HUES6 (cell line): ENCODE measurements at regions not wholly inside any gene's neighbourhood (a gene's known extent, or its start where the extent isn't known, plus 50 kb on each side); places are given as distances from the start of the nearest gene placed in this dataset.

Experiments used
- H3K27ac ChIP-seq: 2 replicates; pipeline ENCODE4 v1.7.0; 2013; ENCODE audit warnings: low read depth, mild to moderate bottlenecking, low read length, inconsistent platforms
- H3K27me3 ChIP-seq: 2 replicates; pipeline ENCODE4 v1.6.1; 2013; ENCODE audit warnings: low read length; ENCODE audit not compliant: control insufficient read depth, insufficient read depth
- H3K36me3 ChIP-seq: 2 replicates; pipeline ENCODE4 v1.6.1; 2013; ENCODE audit warnings: low read length; ENCODE audit not compliant: control insufficient read depth, insufficient read depth
- H3K4me1 ChIP-seq: 2 replicates; pipeline ENCODE4 v1.6.1; 2013; ENCODE audit warnings: low read length; ENCODE audit not compliant: control insufficient read depth, insufficient read depth
- H3K4me3 ChIP-seq: 2 replicates; pipeline ENCODE4 v1.5.1; 2013; ENCODE audit warnings: low read depth, low read length
- H3K9ac ChIP-seq: one replicate; pipeline ENCODE4 v1.6.1; 2013; ENCODE audit warnings: mild to moderate bottlenecking, low read length
- H3K9me3 ChIP-seq: 2 replicates; pipeline ENCODE4 v1.6.1; 2013; ENCODE audit warnings: low read depth, low read length; ENCODE audit not compliant: control insufficient read depth, insufficient read depth

DNA sequence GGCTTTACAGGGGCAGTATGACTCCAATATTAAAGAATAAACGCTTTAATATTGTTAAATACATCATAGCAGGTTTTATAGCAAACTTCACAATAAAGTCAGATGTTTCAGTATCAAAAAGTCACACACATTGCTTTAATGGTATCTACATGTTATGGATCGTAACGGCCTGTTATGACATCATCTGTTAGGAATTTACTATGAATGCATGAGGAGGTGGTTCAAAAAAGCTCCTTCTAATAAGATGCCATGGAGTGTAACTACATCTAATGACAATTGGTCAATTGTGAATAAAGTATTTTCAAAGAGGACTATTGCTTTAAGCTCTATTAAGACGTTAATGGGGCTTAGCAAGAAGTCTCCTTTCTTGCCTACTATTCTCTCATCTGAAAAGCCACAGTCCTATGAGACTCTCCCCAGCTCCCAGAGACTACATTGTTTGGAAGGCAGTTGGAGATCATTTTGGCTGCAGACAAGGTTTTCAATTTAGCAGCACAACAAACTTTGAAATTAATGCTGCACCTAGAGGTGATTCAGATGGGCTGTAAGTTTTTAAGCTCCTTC, 300.7 kb upstream of the MEIS1 start:
- Histone ChIP-seq H3K9ac (no peak overlapping the region), H3K4me3 (no peak overlapping the region), H3K27ac (no peak overlapping the region), H3K4me1 (peaks cover 17% of the 10 kb centered on the region), H3K27me3 (no peaks in the 10 kb centered on the region), H3K9me3 (no peaks in the 10 kb centered on the region), H3K36me3 (no peaks in the 10 kb centered on the region)

GRCh38 chr2:66127656-66128055, 307.3 kb upstream of the MEIS1 start:
- Histone ChIP-seq H3K9ac (no peak overlapping the region), H3K36me3 (no peaks in the 10 kb centered on the region), H3K4me3 (no peak overlapping the region), H3K4me1 (peaks cover 8% of the 10 kb centered on the region; the same call in 1 of the 2 replicates), H3K9me3 (no peaks in the 10 kb centered on the region), H3K27me3 (no peaks in the 10 kb centered on the region), H3K27ac (no peak overlapping the region)

- H3K9me3 ChIP-seq = no peaks in the 10 kb centered on the region
- peaks cover 8% of the 10 kb centered on the region; the same call in 1 of the 2 replicates for H3K4me1 ChIP-seq
- H3K27me3 ChIP-seq = no peaks in the 10 kb centered on the region
- H3K9ac ChIP-seq = no peak overlapping the region
- no peak overlapping the region for H3K4me3 ChIP-seq
- no peaks in the 10 kb centered on the region for H3K36me3 ChIP-seq
- no peak overlapping the region for H3K27ac ChIP-seq
Observed at GRCh38 chr2:66127061-66127460, 307.9 kb upstream of the MEIS1 start.

GRCh38 chr2:66125951-66126350, 309.0 kb upstream of the MEIS1 start:
- no peak overlapping the region for H3K9ac ChIP-seq
- peaks cover 8% of the 10 kb centered on the region; the same call in 1 of the 2 replicates for H3K4me1 ChIP-seq
- H3K36me3 ChIP-seq = no peaks in the 10 kb centered on the region
- H3K27me3 ChIP-seq = no peaks in the 10 kb centered on the region
- H3K27ac ChIP-seq = no peak overlapping the region
- H3K9me3 ChIP-seq = 0 out of 2 replicates have a peak, but pooled peaks cover under 1% of the 10 kb centered on the region
- no peak overlapping the region for H3K4me3 ChIP-seq

DNA sequence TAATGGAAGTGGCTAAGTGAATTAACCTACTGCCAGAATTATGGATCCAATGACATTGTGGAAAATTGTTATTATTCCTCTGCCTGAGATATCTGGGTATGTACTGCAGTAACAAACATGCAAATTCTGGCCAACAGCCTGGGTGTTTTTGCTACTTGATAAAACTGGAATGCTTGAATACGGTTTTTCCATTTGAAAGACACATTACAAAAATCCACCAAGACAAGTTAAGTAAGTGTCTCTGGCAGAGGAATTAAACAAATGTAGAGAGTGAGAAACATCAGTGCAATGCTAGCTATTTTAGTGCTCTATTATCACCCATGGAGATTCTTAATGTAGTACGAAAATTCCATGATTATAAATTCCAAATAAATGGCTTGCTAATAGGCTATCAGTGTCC, 312.4 kb upstream of the MEIS1 start:
- Histone ChIP-seq H3K9me3 (0 out of 2 replicates have a peak, but pooled peaks cover 2% of the 10 kb centered on the region), H3K27me3 (no peaks in the 10 kb centered on the region), H3K36me3 (no peaks in the 10 kb centered on the region)

DNA sequence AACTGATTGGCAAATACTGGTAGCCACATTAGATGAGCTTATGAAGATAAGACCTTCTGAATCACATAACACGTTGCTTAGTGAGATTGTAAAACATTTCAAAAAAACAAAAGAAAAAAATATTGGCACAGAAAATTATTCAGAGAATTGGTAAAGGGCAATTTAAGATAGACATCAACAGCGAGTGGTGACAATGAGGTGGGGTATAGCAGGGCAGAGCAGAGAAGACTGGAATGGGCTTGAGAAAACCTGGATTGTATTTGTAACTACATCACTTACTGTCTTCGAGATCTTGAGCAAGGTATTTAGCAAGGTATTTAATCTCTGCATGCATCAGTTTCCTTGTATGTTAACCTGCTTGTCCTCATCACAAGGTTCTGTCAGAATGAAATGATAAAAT, 313.0 kb upstream of the MEIS1 start:
- H3K9me3 ChIP-seq = 0 out of 2 replicates have a peak, but pooled peaks cover 2% of the 10 kb centered on the region
- no peak overlapping the region for H3K27ac ChIP-seq
- H3K36me3 ChIP-seq = no peaks in the 10 kb centered on the region
- H3K4me3 ChIP-seq = no peak overlapping the region
- H3K9ac ChIP-seq = no peak overlapping the region
- no peaks in the 10 kb centered on the region for H3K27me3 ChIP-seq
- H3K4me1 ChIP-seq = peaks cover 8% of the 10 kb centered on the region; the same call in 1 of the 2 replicates

More for the DNA sequence above, 312.4 kb upstream of the MEIS1 start:
- Histone ChIP-seq H3K4me3 (no peak overlapping the region), H3K27ac (no peak overlapping the region), H3K4me1 (peaks cover 8% of the 10 kb centered on the region; the same call in 1 of the 2 replicates), H3K9ac (no peak overlapping the region)

DNA sequence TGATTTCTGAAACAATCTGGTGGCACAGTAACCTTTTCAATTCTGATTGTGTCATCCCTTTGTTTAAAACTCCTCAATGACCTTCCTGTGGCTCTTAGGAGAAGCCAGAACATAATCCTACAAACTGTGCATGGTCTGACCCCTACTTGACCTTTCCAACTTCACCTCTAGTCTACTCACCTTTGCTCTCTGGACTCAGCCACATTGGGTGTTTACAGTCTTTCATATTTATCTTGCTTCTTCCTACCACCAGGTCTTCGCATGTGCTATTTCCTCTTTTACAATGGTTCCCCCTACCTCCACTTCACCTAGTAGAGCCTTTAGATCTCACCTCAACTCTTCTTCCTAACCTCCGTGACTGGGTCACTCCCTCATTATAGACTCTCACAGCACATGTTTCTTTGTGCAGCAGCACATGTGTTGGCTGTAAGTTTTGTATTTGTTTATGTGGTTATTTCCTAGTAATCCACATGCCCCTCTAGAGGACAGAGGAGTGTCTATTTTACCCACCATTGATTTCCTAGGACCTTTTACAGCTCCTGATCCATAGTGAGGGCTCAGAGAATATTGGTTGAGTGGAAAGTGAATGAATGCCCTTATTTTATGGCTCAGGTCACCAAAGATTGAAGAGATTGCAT, 320.8 kb upstream of the MEIS1 start:
- no peaks in the 10 kb centered on the region for H3K27me3 ChIP-seq
- H3K9ac ChIP-seq = no peak overlapping the region
- H3K27ac ChIP-seq = no peak overlapping the region
- H3K4me3 ChIP-seq = no peak overlapping the region
- H3K36me3 ChIP-seq = no peaks in the 10 kb centered on the region
- H3K9me3 ChIP-seq = no peaks in the 10 kb centered on the region
- no peaks in the 10 kb centered on the region for H3K4me1 ChIP-seq

DNA sequence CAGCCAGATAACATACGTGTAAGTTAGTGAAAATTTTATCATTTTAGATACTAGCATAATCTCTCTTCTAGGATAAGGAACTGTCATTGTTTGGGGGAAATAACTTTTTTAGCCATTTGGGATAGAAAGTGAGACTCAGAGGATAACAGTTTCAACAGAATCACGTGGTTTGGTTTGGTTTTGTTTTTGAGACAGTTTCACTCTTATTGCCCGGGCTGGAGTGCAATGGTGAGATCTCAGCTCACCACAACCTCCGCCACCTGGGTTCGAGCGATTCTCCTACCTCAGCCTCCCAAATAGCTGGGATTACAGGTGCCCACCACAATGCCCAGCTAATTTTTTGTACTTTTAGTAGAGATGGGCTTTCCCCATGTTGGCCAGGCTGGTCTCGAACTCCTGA, 323.2 kb upstream of the MEIS1 start:
- no peak overlapping the region for H3K9ac ChIP-seq
- no peaks in the 10 kb centered on the region for H3K36me3 ChIP-seq
- no peak overlapping the region for H3K27ac ChIP-seq
- no peaks in the 10 kb centered on the region for H3K27me3 ChIP-seq
- H3K9me3 ChIP-seq = no peaks in the 10 kb centered on the region
- H3K4me3 ChIP-seq = no peak overlapping the region
- no peaks in the 10 kb centered on the region for H3K4me1 ChIP-seq

DNA sequence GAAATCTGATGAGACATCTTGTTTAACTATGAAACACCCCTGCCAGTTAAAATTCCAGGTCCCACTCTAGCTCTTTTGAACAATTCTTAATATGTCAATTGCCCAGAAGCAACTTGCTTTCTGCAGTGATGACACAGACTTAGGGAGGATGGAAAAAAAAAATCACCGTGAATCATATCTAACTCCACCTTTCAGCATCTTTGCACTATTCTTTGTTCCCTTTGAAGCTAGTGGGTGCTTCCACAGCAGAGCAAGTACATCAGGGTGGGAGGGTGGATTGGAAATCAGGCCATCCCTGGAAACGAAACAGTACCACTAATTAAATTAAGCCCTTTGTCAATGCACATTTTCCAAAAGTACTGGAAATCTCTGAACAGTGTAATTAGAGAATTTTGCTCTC, 324.3 kb upstream of the MEIS1 start:
- no peaks in the 10 kb centered on the region for H3K36me3 ChIP-seq
- no peak overlapping the region for H3K9ac ChIP-seq
- H3K27ac ChIP-seq = no peak overlapping the region
- H3K9me3 ChIP-seq = no peaks in the 10 kb centered on the region
- H3K27me3 ChIP-seq = no peaks in the 10 kb centered on the region
- no peak overlapping the region for H3K4me3 ChIP-seq
- no peaks in the 10 kb centered on the region for H3K4me1 ChIP-seq

- Histone ChIP-seq H3K4me1 (no peaks in the 10 kb centered on the region), H3K27me3 (no peaks in the 10 kb centered on the region), H3K36me3 (no peaks in the 10 kb centered on the region), H3K4me3 (no peak overlapping the region), H3K9me3 (no peaks in the 10 kb centered on the region), H3K9ac (no peak overlapping the region), H3K27ac (no peak overlapping the region)
Observed at GRCh38 chr2:66110086-66110485, 324.8 kb upstream of the MEIS1 start.

- Histone ChIP-seq H3K36me3 (no peaks in the 10 kb centered on the region), H3K9ac (no peak overlapping the region), H3K27ac (no peak overlapping the region), H3K27me3 (no peaks in the 10 kb centered on the region), H3K4me3 (no peak overlapping the region), H3K4me1 (no peaks in the 10 kb centered on the region), H3K9me3 (no peaks in the 10 kb centered on the region)
Observed at GRCh38 chr2:66109419-66109818, 325.5 kb upstream of the MEIS1 start.
